GM12891 (cell line): ENCODE measurements at regions not wholly inside any gene's neighbourhood (a gene's known extent, or its start where the extent isn't known, plus 50 kb on each side); places are given as distances from the start of the nearest gene placed in this dataset.
"Not testable (repeated sequence)": the region's sequence is repeated elsewhere in the genome, so short reads cannot be mapped to it uniquely, and the experiment has no call there.

ENCODE experiments used
- DNase-seq: peaks from one replicate; pipeline ENCODE4 v3.0.0; 2011; ENCODE audit warnings: low spot score; ENCODE audit not compliant: insufficient read length
- FAIRE-seq: peaks from 2 replicates; lab custom pipeline; 2011; peaks lifted over from hg19 to GRCh38; lab: Jason Lieb, UNC
- PAX5 ChIP-seq: IDR thresholded peaks from 2 replicates; pipeline ENCODE4 v1.6.1; 2011; ENCODE audit warnings: low read length, moderate library complexity, mild to moderate bottlenecking; ENCODE audit not compliant: insufficient read depth, severe bottlenecking
- POLR2A ChIP-seq: IDR thresholded peaks from 2 replicates; pipeline ENCODE4 v1.6.1; 2011; ENCODE audit warnings: low read depth, low read length, control low read depth
- POLR2AphosphoS5 ChIP-seq: IDR thresholded peaks from 2 replicates; pipeline ENCODE4 v1.6.1; 2011; ENCODE audit warnings: low read depth, low read length, control low read depth
- POU2F2 ChIP-seq: IDR thresholded peaks from 2 replicates; pipeline ENCODE4 v1.6.1; 2011; ENCODE audit warnings: low read depth, mild to moderate bottlenecking, control low read depth, low read length, moderate library complexity
- SPI1 ChIP-seq: IDR thresholded peaks from 2 replicates; pipeline ENCODE4 v1.6.1; 2011; ENCODE audit warnings: low read depth, low read length, control low read depth
- TAF1 ChIP-seq: IDR thresholded peaks from 2 replicates; pipeline ENCODE4 v1.6.1; 2011; ENCODE audit warnings: low read depth, low read length, control low read depth

DNA sequence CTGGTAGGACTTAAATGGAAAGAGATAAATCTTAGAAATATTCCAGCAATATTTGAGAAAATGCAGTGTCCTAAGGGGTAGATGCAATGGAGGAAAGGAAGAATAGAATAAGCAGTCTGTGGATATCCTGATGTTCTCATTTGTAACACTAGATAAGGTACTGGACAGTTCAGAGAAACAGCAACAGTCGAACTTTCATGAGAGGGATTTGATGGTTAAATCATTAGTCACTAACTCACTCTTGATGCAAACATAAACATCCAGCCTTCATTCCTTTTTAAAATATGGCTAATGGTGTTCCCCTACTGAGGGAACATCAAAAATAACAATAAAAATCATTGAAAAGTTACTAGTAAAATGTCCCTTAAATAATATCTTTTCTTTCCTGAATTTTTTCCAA, 211.4 kb upstream of the SLC39A10 start:
- FAIRE-seq: no peak
- TF ChIP-seq POLR2A (no peak), SPI1 (no peak), PAX5 (no peak), TAF1 (no peak), POLR2AphosphoS5 (no peak)
- DNase-seq: no peak

DNA sequence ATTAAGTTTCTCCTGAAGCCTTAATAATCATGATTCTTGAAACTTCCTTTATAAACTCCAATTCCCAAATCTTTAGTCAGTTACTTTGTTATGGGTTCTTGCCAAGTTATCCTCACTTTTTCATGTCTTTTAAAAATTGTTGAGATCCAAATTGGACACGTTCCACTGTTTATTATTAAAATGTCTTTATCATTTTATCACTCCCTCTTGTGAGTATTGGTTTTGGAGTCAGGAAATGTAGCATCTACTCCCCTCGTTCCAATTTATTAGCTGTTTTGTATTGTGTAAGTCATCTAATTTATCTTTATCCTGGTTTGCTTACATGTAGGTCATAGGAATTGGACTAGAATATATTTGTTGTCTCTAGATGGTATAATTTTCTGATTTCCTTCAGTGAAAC, 213.1 kb upstream of the SLC39A10 start:
- DNase-seq: no peak
- TF ChIP-seq PAX5 (no peak), POLR2AphosphoS5 (no peak), POLR2A (no peak), SPI1 (no peak), POU2F2 (no peak), TAF1 (no peak)
- FAIRE-seq: no peak

DNA sequence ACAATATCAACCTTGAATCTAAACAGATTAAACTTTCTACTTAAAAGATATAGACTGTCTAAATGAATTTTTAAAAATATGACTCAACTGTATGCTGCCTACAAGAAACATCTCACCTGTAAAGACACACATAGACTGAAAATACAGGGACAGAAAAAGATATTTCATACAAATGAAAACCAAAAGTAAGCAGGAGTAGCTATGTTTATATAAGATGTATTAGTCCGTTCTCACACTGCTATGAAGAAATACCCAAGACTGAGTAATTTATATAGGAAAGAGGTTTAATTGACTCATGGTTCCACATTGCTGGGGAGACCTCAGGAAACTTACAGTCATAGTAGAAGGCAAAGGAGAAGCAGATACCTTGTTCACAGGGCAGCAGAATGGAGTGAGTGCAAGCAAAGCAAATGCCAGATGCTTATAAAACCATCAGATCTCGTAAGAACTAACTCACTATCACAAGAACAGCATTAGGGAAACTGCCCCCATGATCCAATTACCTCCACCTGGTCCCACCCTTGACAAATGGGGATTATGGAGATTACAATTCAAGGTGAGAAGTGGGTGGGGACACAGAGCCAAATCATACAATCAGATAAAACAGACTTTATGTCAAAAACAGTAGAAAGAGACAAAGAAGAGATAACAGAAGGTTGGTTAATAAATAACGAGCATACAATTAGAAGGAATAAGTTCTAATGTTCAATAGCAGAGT, 214.4 kb upstream of the SLC39A10 start:
- TF ChIP-seq TAF1: no peak
- TF ChIP-seq POU2F2: no peak
- TF ChIP-seq POLR2AphosphoS5: no peak
- no peak for TF ChIP-seq PAX5
- no peak for TF ChIP-seq POLR2A
- no peak for TF ChIP-seq SPI1
- DNase-seq (no peak), FAIRE-seq (no peak)

DNA sequence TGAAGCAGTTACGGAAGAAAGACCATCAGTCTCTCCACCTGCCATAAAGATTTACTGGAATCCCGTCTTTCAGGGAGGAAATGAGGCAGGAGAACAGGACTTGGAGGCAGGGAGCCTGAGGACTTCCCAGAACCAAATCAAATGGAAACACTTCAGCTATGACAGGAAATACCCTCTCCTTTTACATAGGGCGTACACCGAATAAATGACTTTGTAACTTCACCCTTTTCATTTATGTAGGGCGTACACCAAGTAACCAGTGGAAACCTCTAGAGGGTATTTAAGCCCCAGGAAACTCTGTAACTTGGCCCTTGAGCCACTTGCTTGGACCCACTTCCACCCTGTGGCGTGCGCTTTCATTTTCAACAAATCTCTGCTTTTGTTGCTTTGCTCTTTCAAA, 218.3 kb upstream of the SLC39A10 start:
- no peak for TF ChIP-seq POU2F2
- TF ChIP-seq PAX5: no peak
- no peak for TF ChIP-seq TAF1
- TF ChIP-seq POLR2AphosphoS5: no peak
- TF ChIP-seq SPI1: no peak
- no peak for TF ChIP-seq POLR2A
- FAIRE-seq: no peak
- DNase-seq: no peak

DNA sequence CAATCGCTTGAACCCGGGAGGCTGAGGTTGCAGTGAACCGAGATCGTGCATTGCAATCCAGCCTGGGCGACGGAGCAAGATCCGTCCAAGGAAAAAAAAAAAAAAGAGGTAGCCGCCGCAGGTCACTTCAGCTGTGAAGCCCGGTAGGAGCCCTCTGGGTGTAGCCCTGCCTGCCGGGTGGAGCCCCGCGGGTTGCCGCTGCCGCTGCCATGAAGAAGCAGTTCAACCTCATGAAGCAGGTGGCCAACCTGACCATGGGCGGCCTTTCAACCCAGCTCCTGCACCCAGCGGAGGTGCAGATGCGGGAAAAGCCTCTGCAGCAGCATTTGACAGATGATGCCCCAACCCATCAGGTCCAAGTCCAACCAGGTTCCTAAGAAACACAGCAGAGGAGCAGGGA, 219.5 kb upstream of the SLC39A10 start:
- DNase-seq: no peak
- TF ChIP-seq POLR2AphosphoS5 (no peak), POLR2A (no peak), PAX5 (no peak), SPI1 (no peak), TAF1 (no peak), POU2F2 (no peak)
- no peak for FAIRE-seq

DNA sequence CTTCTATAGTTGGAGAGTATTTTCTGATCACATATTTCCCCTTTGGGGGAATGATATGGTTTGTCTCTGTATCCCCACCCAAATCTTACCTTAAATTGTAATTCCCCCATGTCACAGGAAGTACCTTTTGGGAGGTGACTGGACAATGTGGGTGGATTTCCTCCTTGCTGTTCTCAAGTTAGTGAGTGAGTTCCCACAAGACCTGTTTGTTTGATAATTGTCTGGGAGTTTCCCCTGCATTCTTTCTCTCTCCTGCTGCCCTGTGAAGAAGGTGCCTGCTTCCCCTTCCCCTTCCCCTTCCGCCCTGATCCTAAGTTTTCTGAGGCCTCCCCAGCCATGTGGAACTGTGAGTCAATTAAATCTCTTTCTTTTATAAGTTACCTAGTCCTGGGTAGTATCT, 222.7 kb upstream of the SLC39A10 start:
- DNase-seq (no peak), FAIRE-seq (no peak)
- no peak for TF ChIP-seq PAX5
- TF ChIP-seq POLR2A: no peak
- TF ChIP-seq POLR2AphosphoS5: no peak
- no peak for TF ChIP-seq POU2F2
- no peak for TF ChIP-seq TAF1
- no peak for TF ChIP-seq SPI1

DNA sequence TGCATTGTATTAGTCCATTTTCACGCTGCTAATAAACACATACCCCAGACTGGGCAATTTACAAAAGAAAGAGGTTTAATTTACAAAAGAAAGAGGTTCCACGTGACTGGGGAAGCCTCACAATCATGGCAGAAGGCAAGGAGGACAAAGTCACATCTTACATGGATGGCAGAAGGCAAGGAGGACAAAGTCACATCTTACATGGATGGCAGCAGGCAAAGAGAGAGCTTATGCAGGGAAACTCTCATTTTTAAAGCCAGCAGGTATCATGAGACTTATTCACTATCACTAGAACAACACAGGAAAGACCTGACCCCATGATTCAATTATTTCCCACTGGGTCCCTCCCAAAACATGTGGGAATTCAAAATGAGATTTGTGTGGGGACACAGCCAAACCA, 223.3 kb upstream of the SLC39A10 start:
- FAIRE-seq, DNase-seq: not testable (repeated sequence)

DNA sequence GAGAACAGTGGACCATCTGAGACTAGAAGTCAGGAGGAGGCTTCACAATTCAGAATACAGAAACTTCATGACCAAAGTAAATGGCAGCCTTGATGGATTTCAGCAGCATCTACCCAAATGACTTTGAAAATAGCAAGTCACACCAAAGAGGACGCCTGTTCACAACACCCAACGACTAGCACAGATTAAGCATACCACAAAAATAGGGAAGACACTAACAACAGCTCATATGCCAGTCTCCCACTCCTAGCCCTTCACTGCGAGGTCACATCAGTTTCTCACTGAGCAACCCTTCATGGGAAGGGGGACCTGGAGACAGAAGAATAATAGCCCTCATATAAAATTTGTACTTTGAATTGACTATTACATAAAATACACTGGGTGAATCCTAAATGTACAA, 228.4 kb upstream of the SLC39A10 start:
- DNase-seq: no peak
- TF ChIP-seq TAF1 (no peak), SPI1 (no peak), POLR2AphosphoS5 (no peak), POU2F2 (no peak), POLR2A (no peak), PAX5 (no peak)
- no peak for FAIRE-seq

DNA sequence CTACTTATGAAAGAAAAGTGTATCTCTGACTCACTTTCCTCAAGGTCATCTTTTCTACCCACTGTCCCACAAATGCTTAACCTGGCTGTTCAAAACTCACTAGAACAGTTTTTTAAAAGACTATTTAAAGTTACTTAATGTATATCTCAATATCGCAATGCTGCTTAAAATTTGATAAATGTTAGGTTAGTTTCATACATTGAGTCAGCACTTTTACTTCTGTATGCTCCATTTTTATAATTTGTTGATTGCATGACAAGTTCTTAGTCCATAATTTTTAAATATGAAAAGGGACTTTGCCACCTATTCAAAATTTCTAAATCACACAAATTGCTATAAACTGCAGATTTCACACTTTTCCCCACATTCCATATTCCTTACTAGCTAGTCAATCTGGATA, 231.7 kb upstream of the SLC39A10 start:
- no peak for DNase-seq
- no peak for FAIRE-seq
- no peak for TF ChIP-seq POLR2AphosphoS5
- TF ChIP-seq SPI1: no peak
- TF ChIP-seq PAX5: no peak
- no peak for TF ChIP-seq POU2F2
- TF ChIP-seq TAF1: no peak
- TF ChIP-seq POLR2A: no peak

DNA sequence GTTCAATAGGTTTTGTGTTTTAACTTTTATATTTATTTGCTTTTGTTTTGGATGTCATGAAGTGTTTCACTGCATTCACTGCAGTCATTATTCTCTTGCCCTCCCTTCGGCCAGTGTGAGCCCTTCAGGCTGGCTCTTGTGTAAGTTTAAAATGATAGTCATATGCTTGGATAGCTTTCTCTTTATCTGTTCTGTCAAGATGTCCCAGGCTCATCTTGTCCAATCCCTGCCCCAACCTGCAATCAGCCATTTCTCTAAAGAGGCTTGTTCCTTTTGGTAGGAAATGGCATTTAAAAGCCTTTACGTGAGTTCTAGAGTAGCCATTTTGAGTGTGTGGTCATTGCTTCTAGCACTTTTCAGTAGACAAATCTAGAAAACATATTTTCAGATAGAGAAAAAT, 238.0 kb upstream of the SLC39A10 start:
- DNase-seq: no peak
- no peak for FAIRE-seq
- TF ChIP-seq POLR2AphosphoS5 (no peak), SPI1 (no peak), POLR2A (no peak), POU2F2 (no peak), TAF1 (no peak), PAX5 (no peak)
